OCI-LY1 (cell line): ENCODE measurements at regions not wholly inside any gene's neighbourhood (a gene's known extent, or its start where the extent isn't known, plus 50 kb on each side); places are given as distances from the start of the nearest gene placed in this dataset.

Experiments used
- H2AFZ ChIP-seq: fragments of 200-600 bp; sonication (generic), shearing (Covaris generic); 2 replicates; pipeline ENCODE4 v1.6.0; 2014; ENCODE audit warnings: antibody characterized with exemption, mild to moderate bottlenecking, low read length
- H3F3A ChIP-seq: fragments of 200-600 bp; sonication (generic), shearing (Covaris generic); 2 replicates; pipeline ENCODE4 v1.6.0; 2014; ENCODE audit warnings: mild to moderate bottlenecking, antibody characterized with exemption, low read length, moderate library complexity; ENCODE audit not compliant: insufficient read depth
- H3K27ac ChIP-seq: fragments of 200-600 bp; sonication (generic); 2 replicates; pipeline ENCODE4 v1.5.1; 2014; ENCODE audit warnings: low read length, mixed run types, mild to moderate bottlenecking, low read depth; ENCODE audit not compliant: poor library complexity, severe bottlenecking
- H3K27me3 ChIP-seq: fragments of 200-600 bp; sonication (generic); 2 replicates; pipeline ENCODE4 v1.6.0; 2014; ENCODE audit warnings: antibody characterized with exemption, mild to moderate bottlenecking, low read length, moderate library complexity; ENCODE audit not compliant: insufficient read depth
- H3K36me3 ChIP-seq: fragments of 200-600 bp; sonication (generic); 2 replicates; pipeline ENCODE4 v1.6.1; 2014; ENCODE audit warnings: mild to moderate bottlenecking, antibody characterized with exemption, low read length, moderate library complexity, mixed read lengths; ENCODE audit not compliant: insufficient read depth
- H3K4me1 ChIP-seq: fragments of 200-600 bp; sonication (generic); 2 replicates; pipeline ENCODE4 v1.5.1; 2014; ENCODE audit warnings: mild to moderate bottlenecking, low read length, moderate library complexity; ENCODE audit not compliant: insufficient read depth, severe bottlenecking
- H3K4me2 ChIP-seq: fragments of 200-600 bp; sonication (generic), shearing (Covaris generic); 2 replicates; pipeline ENCODE4 v1.6.1; 2014; ENCODE audit warnings: low read length
- H3K4me3 ChIP-seq: fragments of 200-600 bp; sonication (generic); 2 replicates; pipeline ENCODE4 v1.5.1; 2014; ENCODE audit warnings: low read length, low read depth, mild to moderate bottlenecking, mixed read lengths; ENCODE audit not compliant: poor library complexity, severe bottlenecking
- H3K79me2 ChIP-seq: fragments of 200-600 bp; shearing (Covaris generic); 2 replicates; pipeline ENCODE4 v1.6.1; 2016; ENCODE audit warnings: mixed run types, low read length, mixed read lengths; ENCODE audit not compliant: insufficient read depth
- H3K9ac ChIP-seq: fragments of 200-600 bp; sonication (generic), shearing (Covaris generic); 2 replicates; pipeline ENCODE4 v1.6.1; 2014; ENCODE audit warnings: mild to moderate bottlenecking, low read length, mixed read lengths
- H3K9me2 ChIP-seq: fragments of 200-600 bp; sonication (generic), shearing (Covaris generic); 2 replicates; pipeline ENCODE4 v1.6.1; 2014; ENCODE audit warnings: low read depth, mild to moderate bottlenecking, low read length, mixed read lengths
- H3K9me3 ChIP-seq: fragments of 200-600 bp; shearing (Covaris generic); 2 replicates; pipeline ENCODE4 v1.6.1; 2014; ENCODE audit warnings: low read length, mixed read lengths
- H4K20me1 ChIP-seq: fragments of 200-600 bp; sonication (generic), shearing (Covaris generic); 2 replicates; pipeline ENCODE4 v1.6.0; 2016; ENCODE audit warnings: mild to moderate bottlenecking, low read length; ENCODE audit not compliant: insufficient read depth
- CTCF ChIP-seq: fragments of 200-600 bp; sonication (generic), shearing (Covaris generic); IDR thresholded peaks from 2 replicates; pipeline ENCODE4 v1.5.1; 2017; ENCODE audit warnings: mild to moderate bottlenecking, antibody characterized with exemption, low read length, moderate library complexity, mixed read lengths
- EZH2 ChIP-seq: fragments of 200-600 bp; sonication (generic), shearing (Covaris generic); IDR thresholded peaks from 2 replicates; pipeline ENCODE4 v1.8.0; 2017; ENCODE audit warnings: borderline replicate concordance, mixed run types, mild to moderate bottlenecking, antibody characterized with exemption, low read length, moderate library complexity, mixed read lengths

- no peak overlapping the region for H3K27ac ChIP-seq
- no peak overlapping the region for H3K9ac ChIP-seq
- H3F3A ChIP-seq = no peaks in the 10 kb centered on the region
- H3K36me3 ChIP-seq = no peaks in the 10 kb centered on the region
- no peak for TF ChIP-seq EZH2
- TF ChIP-seq CTCF = no peak
- no peaks in the 10 kb centered on the region for H3K79me2 ChIP-seq
- H3K4me2 ChIP-seq = no peak overlapping the region
- no peaks in the 10 kb centered on the region for H3K4me1 ChIP-seq
- H2AFZ ChIP-seq = no peak overlapping the region
- H3K27me3 ChIP-seq = no peaks in the 10 kb centered on the region
- no peaks in the 10 kb centered on the region for H4K20me1 ChIP-seq
- H3K9me3 ChIP-seq = no peaks in the 10 kb centered on the region
- H3K4me3 ChIP-seq = no peak overlapping the region
- H3K9me2 ChIP-seq = no peaks in the 10 kb centered on the region
These were observed 382.0 kb downstream of the NUF2 start for GRCh38 chr1:163703794-163704193.

- no peak overlapping the region for H3K4me3 ChIP-seq
- no peak overlapping the region for H3K4me2 ChIP-seq
- no peaks in the 10 kb centered on the region for H3K4me1 ChIP-seq
- H3K9ac ChIP-seq = no peak overlapping the region
- H2AFZ ChIP-seq = no peak overlapping the region
- H3K36me3 ChIP-seq = no peaks in the 10 kb centered on the region
- H3K9me3 ChIP-seq = no peaks in the 10 kb centered on the region
- no peak overlapping the region for H3K27ac ChIP-seq
- H3F3A ChIP-seq = no peaks in the 10 kb centered on the region
- H3K27me3 ChIP-seq = no peaks in the 10 kb centered on the region
- no peaks in the 10 kb centered on the region for H4K20me1 ChIP-seq
- TF ChIP-seq EZH2 (no peak), CTCF (no peak)
- no peaks in the 10 kb centered on the region for H3K9me2 ChIP-seq
- H3K79me2 ChIP-seq = no peaks in the 10 kb centered on the region
These were observed 385.2 kb downstream of the NUF2 start for GRCh38 chr1:163706915-163707314.

GRCh38 chr1:163709636-163710035 is 387.9 kb downstream of the NUF2 start:
- Histone ChIP-seq H3K9ac (no peak overlapping the region), H3K27ac (no peak overlapping the region), H2AFZ (no peak overlapping the region), H3K36me3 (no peaks in the 10 kb centered on the region), H3K79me2 (no peaks in the 10 kb centered on the region), H3F3A (no peaks in the 10 kb centered on the region), H3K4me2 (no peak overlapping the region), H4K20me1 (no peaks in the 10 kb centered on the region), H3K4me1 (no peaks in the 10 kb centered on the region), H3K27me3 (no peaks in the 10 kb centered on the region), H3K4me3 (no peak overlapping the region), H3K9me3 (no peaks in the 10 kb centered on the region), H3K9me2 (no peaks in the 10 kb centered on the region)
- no peak for TF ChIP-seq CTCF
- no peak for TF ChIP-seq EZH2
